ENCODE measurements at regions not wholly inside any gene's neighbourhood (a gene's known extent, or its start where the extent isn't known, plus 50 kb on each side); places are given as distances from the start of the nearest gene placed in this dataset.

GRCh38 chrX:127317159-127317558 lies 497.6 kb downstream of the PRR32 start:
- no TSS peak for BruUV-seq (replicated peaks)
- POLR2A ChIA-PET, result no interaction called here
- DNase-seq (ENCODE audit: low read depth, low spot score), result no peak

GRCh38 chrX:127324128-127324527 lies 504.6 kb downstream of the PRR32 start:
- Histone ChIP-seq H3K27me3 (ENCODE audit: control insufficient read depth, insufficient read depth, low read length) (no peaks in the 10 kb centered on the region), H3K27ac (ENCODE audit: low read length) (no peak overlapping the region), H3K9me3 (ENCODE audit: control insufficient read depth, insufficient read depth, low read depth, low read length) (no peaks in the 10 kb centered on the region), H3K4me1 (ENCODE audit: control insufficient read depth, insufficient read depth, low read length) (no peaks in the 10 kb centered on the region), H3K36me3 (ENCODE audit: control insufficient read depth, insufficient read depth, low read length) (no peaks in the 10 kb centered on the region), H3K4me3 (ENCODE audit: low read depth in 2 of 2, low read length in 2 of 2) (no peak overlapping the region)
- CTCF ChIA-PET, result no interaction called here
- POLR2A ChIA-PET, result no interaction called here
- intact Hi-C loops (cut with micrococcal nuclease; ENCODE audit: unreplicated experiment), result no loop called here
- TF ChIP-seq POLR2AphosphoS5 (IDR thresholded peaks at IDR 0.05; ENCODE audit: low read depth, low read length), result no peak
- TF ChIP-seq, protein P1, sequence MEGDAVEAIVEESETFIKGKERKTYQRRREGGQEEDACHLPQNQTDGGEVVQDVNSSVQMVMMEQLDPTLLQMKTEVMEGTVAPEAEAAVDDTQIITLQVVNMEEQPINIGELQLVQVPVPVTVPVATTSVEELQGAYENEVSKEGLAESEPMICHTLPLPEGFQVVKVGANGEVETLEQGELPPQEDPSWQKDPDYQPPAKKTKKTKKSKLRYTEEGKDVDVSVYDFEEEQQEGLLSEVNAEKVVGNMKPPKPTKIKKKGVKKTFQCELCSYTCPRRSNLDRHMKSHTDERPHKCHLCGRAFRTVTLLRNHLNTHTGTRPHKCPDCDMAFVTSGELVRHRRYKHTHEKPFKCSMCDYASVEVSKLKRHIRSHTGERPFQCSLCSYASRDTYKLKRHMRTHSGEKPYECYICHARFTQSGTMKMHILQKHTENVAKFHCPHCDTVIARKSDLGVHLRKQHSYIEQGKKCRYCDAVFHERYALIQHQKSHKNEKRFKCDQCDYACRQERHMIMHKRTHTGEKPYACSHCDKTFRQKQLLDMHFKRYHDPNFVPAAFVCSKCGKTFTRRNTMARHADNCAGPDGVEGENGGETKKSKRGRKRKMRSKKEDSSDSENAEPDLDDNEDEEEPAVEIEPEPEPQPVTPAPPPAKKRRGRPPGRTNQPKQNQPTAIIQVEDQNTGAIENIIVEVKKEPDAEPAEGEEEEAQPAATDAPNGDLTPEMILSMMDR (IDR thresholded peaks at IDR 0.05), result no peak
- no peak for TF ChIP-seq TCF7L2 (IDR thresholded peaks at IDR 0.05; ENCODE audit: low read depth, low read length)
- no peak for TF ChIP-seq SIN3A (IDR thresholded peaks at IDR 0.05; ENCODE audit: borderline replicate concordance, insufficient read depth, low read depth, low read length)
- no peak for TF ChIP-seq REST (IDR thresholded peaks at IDR 0.05; ENCODE audit: insufficient read depth in 1 of 2, low read depth in 2 of 2, low read length in 1 of 2)
- ATAC-seq, result no peak
- DNase-seq (ENCODE audit: low read depth, low spot score), result no peak
- in situ Hi-C loops (cut with HindIII; ENCODE audit: low pct_unique_long_range_greater_than_20kb, low sequenced_read_pairs), result no loop called here
- BruUV-seq (replicated peaks), result no TSS peak

More at GRCh38 chrX:127317159-127317558, 497.6 kb downstream of the PRR32 start:
- TF ChIP-seq SIN3A (IDR thresholded peaks at IDR 0.05; ENCODE audit: borderline replicate concordance, insufficient read depth, low read depth, low read length) (no peak), TCF7L2 (IDR thresholded peaks at IDR 0.05; ENCODE audit: low read depth, low read length) (no peak)
- Histone ChIP-seq H3K27ac (ENCODE audit: low read length) (no peak overlapping the region), H3K9me3 (ENCODE audit: control insufficient read depth, insufficient read depth, low read depth, low read length) (no peaks in the 10 kb centered on the region), H3K27me3 (ENCODE audit: control insufficient read depth, insufficient read depth, low read length) (no peaks in the 10 kb centered on the region), H3K4me3 (ENCODE audit: low read depth in 2 of 2, low read length in 2 of 2) (no peak overlapping the region), H3K36me3 (ENCODE audit: control insufficient read depth, insufficient read depth, low read length) (no peaks in the 10 kb centered on the region), H3K4me1 (ENCODE audit: control insufficient read depth, insufficient read depth, low read length) (no peaks in the 10 kb centered on the region)
- CTCF ChIA-PET, result no interaction called here
- ATAC-seq, result no peak
- intact Hi-C loops (cut with micrococcal nuclease; ENCODE audit: unreplicated experiment) (no loop called here), in situ Hi-C loops (cut with HindIII; ENCODE audit: low pct_unique_long_range_greater_than_20kb, low sequenced_read_pairs) (no loop called here)
